ENCODE measurements at regions not wholly inside any gene's neighbourhood (a gene's known extent, or its start where the extent isn't known, plus 50 kb on each side); places are given as distances from the start of the nearest gene placed in this dataset.

DNA sequence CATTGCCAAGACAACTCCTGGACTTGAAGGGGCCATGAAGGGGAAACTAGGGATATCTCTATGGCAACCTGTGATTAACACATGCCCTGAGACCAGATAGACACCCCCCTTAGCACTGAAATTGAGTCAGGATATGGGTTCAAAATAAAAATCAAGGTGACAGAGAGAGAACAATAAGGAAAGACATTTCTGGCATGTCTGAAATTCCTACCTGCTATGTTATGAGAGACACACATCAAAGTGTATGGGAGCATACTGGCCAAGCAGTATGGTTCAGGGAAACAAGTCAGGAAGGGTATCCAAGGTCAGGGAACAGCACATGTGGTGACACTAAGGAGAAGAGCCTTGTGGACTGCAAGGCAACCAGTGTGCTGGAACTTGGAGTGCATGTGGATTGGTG lies 388.7 kb downstream of the SHQ1 start:
- no peak for DNase-seq (ENCODE audit: low spot score)

DNA sequence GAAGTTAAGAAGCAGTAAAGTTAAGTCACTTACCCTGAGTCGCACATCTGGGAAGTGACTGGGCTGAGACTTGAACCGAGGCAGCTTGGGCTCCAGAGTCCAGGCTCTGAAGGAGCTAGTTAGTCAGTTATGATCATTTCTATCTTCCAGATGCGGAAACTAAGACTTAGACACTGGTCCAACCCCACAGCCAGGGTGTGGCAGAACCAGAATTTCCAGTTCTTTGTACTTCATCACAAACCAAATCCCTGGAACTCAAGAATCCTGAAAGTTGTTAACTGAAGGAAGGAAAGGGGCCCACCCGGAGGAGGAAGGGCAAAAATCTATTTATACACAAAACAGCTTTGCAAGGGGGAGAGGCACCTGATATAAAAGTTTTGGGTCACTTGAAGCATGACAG lies 389.9 kb downstream of the SHQ1 start:
- no peak for DNase-seq (ENCODE audit: low spot score)

DNA sequence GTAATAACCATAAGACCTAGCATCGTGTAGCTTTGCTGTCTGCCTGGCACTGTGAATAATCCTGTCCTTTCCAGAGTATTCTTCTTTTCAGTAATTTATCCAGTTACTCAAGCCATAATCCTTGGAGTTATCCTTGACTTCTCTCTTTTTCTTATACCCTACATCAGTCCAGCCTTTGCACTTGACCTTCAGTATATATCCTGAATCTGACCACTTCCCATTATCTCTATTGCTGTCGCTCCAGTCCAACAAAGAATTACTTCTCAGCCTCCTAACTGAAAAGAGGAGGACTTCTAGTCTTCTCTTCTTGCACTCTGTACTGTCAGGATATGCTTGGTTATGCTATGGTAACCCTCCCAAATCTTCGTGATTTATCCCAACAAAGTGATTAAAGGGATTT lies 393.8 kb downstream of the SHQ1 start:
- no peak for DNase-seq (ENCODE audit: low spot score)

DNA sequence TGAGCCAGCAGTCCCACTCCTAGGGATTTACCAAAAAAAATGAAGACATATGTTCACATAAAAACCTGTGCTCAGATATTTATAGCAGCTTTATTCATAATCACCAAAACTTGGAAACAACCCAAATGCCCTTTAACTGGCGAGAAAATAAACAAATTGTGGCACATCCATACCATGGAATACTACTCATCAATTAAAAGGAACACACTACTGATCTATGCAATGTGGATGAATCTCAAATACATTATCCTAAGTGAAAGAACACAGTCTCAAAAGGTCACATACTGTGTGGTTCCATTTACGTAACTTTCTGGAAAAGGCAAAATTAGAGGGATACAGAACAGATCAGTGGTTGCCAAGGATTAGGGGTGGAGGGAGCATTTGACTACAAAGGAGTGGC lies 394.5 kb downstream of the SHQ1 start:
- DNase-seq (ENCODE audit: low spot score), result no peak

DNA sequence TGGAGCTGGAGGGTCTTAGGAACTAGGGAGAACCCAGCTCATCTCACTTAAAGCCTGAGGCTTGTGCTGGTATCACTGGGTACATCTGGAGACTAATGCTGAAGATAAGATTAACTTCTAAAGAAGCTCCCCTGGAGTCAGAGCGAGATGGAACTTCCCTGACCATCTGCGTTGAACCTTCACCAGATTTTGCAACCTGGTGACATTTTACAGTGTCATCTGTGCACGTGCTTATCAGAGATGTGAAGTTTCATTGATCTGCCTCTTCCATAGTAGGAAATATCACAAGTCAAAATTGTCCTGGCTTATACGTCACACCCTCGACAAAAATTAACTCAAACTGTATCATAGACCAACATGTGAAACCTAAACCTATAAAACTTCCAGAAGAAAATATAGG lies 395.5 kb downstream of the SHQ1 start:
- no peak for DNase-seq (ENCODE audit: low spot score)

DNA sequence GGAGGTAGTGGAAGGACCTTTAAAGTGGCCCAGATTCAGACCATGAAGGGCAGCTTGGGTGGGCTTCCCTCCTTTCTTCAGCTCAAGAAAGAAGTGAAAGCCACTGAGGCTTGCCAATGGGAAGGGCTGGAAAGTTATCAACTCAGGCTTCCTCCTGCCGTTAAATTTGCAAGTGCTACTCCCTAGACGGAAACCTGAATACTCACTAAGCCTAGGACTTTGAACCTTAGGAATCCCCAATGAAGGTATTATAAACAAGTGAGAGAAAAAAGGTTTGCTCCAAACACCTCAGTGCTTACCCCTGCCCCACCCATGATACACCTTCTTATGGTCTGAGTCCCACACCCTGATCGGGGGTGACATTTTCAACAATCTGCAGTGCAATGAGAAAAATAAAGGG lies 396.4 kb downstream of the SHQ1 start:
- DNase-seq (ENCODE audit: low spot score), result no peak

- DNase-seq (ENCODE audit: low spot score), result no peak
Measured at GRCh38 chr3:72449551-72449950, 398.7 kb downstream of the SHQ1 start.

DNA sequence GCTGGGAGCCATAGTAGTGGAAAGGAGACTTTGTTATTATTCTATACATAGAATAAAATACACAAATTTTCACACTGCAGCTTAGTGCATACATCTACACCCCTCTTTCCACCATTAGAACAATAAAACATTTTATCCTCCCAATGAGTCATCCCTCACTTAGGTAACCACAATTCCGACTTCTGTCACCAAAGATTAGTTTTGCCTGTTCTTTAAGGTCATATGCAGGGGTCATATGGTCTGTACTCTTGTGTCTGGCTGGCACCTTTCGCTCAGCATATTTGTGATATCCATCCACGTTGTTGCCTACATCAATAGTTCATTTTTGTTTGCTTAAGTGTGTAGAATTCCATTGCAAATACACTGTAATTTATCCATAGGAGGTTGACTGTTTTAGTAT lies 399.4 kb downstream of the SHQ1 start:
- no peak for DNase-seq (ENCODE audit: low spot score)

GRCh38 chr3:72448375-72448823 lies 399.8 kb downstream of the SHQ1 start:
- no peak for DNase-seq (ENCODE audit: low spot score)

GRCh38 chr3:72447059-72447946 lies 400.9 kb downstream of the SHQ1 start:
- peak; percentile 56 for DNase-seq (ENCODE audit: low spot score)

DNA sequence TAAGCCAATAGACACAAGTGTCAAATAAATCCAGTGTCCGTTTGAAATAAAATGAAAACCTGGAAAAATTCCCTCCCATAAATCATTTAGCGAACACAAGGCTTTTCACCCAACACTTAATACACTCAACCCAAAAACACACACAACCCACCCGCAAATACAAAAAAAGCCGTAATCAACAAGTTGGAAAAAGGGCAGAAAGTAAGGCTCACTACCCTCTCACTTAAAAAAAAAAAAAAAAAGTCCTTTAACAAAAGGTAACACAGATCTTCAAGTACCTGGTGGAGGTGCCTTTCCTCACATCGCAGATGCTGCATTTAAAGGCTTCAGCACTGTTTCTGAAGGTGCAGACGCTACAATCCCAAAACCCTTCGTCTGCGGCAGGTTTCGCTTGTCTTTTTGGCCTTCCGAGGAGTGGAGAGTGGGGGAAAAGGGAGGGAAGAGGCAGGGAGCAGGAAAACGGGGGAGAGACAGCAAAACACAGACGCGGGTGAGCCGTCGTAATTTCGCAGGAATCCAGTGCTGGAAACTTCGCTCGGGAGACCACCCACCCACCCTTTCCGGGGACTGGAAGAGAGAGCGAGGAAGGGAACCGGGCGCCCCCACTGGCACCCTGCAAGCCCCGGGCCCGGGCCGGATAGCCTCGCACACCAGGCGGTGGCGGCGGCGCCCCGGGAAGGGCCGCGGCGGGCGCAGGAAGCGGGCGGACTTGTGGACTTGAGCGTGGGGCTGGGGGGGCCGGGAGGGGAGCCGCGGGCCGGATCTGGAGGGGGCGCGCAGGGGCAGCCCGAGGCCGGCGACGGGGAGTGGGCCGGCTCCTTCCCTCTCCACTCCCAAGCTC lies 401.8 kb downstream of the SHQ1 start, which contains the start of gene RYBP:
Gene RYBP (minus strand): TSS at position 404 of the 841 bp plus-strand sequence.
- no peak for DNase-seq (ENCODE audit: low spot score)

GRCh38 chr3:72445827-72446217 lies 402.4 kb downstream of the SHQ1 start:
- no peak for DNase-seq (ENCODE audit: low spot score)

DNA sequence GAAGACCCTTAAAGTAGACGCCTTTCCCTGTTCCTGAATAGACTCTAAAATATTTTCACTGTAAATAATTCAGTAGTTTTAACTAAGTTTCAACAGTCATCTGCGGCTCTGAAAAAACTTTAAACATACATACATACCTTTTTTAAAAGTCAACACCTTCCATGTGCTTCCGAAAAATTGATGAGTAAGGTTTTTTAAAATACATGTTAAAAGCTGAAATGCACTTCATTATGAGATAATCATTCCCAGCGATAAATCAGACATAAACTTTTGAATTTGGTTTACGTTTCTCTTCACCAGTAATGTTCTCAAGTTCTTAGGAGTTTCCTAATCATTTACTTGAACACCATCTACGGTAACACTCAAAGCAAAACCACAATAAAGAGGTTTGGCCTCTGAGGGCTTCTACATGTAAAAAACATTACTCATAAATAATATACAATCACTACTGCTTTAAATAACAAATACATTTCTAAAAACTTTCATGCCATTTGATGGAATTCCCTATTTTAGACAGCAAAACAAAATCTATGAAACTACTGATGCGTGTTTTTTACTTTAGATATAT lies 403.5 kb downstream of the SHQ1 start:
- DNase-seq (ENCODE audit: low spot score), result no peak

DNA sequence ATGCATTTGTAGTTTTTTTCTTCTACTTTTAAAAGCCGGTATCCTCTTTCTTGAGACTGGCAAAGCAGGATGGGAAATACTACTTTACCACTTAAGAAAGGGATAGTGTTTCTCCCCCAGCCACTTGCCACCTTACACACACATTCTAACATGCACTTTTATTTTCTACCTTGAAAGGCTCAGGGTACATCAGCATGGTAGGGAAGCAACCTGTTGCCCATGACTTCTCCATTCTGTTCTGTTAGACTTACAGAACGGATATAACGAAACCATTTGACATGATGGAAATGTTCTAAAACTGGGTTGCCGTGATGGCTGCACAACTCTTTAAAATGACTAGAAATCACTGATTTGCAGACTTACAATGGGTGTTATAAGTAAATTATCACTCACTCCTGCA lies 405.5 kb downstream of the SHQ1 start:
- DNase-seq (ENCODE audit: low spot score), result no peak

DNA sequence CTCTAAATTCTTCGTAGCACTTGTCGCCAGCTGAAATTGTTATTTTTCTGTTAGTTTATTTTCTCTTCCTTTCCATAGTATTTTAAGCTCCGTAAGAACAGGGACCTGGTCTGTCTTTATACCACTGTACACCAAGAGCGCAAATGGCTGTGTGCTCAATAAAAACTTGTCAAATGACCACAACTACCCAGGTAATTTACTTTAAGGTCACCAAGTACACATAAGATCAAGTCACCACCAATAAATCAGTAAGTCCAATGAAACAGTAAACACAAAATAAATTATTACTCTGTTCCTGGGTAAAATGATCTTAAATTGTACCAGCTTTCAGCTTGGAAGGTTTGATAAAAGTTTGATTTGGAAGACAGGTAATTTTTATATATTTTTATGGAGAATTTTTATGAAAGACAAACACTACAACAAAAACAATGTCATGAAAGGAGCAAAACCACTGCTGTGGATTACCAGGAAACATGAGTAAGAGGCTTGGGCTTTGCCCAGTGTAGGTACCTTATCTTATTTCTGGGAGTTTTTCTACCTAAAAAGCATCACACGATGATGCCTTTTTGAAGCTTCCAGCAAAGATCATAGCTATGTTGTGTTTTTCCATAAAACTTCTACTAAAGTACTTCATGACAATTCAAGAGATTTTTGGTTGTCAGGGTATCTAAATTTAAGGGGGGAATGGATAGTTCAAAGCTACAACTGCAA lies 406.8 kb downstream of the SHQ1 start:
- DNase-seq (ENCODE audit: low spot score), result no peak

GRCh38 chr3:72440491-72440890 lies 407.8 kb downstream of the SHQ1 start:
- DNase-seq (ENCODE audit: low spot score), result no peak

DNA sequence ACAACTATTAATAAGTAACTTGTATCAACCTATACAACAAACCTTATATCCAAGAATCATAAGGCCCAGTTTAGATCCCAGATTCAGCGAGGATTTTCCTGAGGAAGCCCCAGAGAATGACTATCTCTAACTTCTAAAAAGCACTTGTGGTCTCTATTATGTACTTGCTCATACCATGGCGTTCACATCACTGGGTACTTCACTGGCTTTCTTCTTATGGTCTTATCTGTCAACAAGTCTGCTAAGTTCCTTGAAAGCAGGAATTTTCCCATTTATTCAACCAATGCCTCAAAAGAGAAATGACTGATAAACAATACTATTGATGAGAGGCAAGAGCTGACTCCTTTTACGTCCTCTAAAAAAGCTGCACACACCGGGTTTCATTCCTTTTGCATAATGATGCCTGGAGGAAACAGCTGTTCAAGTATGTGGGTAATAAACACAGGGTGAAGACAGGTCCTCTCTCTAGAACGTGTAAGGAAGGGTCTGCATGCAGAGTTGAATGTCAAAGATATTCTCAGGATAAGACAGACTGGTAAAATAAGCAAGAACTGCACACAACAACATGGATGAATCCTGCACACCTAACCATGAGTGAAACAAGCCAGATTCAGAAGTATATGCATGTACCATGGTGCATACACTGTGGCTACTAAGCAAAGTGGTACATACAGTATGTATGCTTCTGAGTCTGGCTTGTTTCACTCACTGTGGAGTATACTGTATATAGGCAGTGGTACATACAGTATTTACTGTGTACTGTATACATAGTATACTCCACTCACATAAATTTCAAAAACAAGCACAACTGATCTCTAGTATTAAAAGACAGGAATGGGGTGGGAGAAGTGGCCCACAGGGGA lies 408.7 kb downstream of the SHQ1 start:
- DNase-seq (ENCODE audit: low spot score), result no peak

DNA sequence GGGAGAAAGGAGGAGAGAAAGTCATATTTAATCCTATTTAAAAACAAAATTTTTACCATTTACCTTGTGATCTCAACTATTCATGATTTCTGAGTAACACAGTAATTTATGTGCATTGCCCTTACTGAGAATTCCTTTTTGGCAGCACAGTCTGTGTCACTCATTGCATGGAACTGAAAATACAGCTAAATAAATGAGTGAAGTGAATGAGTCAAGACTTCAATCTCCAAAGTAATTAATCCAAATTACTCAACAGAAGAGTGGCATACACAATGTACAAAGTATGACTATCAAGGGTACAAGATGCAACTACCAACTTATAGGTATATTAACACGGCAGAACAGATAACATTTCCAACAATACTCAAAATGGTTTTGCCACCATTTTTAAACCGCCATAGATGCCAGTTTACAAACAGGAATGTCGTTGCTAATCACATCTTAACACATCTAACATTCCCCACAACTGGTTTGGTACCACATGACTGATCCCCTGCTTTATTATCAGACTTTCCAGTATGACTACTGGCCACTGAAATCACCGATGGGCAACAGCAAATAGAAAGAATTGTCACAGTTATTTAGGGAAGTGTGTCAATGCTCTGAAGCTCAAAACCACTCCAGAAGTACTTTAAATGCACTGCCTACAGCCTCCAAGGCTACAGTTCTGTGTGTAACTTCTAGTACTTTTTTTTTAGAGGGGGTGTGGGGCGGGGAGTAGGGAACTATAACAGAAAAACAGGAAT lies 410.4 kb downstream of the SHQ1 start:
- DNase-seq (ENCODE audit: low spot score), result no peak

DNA sequence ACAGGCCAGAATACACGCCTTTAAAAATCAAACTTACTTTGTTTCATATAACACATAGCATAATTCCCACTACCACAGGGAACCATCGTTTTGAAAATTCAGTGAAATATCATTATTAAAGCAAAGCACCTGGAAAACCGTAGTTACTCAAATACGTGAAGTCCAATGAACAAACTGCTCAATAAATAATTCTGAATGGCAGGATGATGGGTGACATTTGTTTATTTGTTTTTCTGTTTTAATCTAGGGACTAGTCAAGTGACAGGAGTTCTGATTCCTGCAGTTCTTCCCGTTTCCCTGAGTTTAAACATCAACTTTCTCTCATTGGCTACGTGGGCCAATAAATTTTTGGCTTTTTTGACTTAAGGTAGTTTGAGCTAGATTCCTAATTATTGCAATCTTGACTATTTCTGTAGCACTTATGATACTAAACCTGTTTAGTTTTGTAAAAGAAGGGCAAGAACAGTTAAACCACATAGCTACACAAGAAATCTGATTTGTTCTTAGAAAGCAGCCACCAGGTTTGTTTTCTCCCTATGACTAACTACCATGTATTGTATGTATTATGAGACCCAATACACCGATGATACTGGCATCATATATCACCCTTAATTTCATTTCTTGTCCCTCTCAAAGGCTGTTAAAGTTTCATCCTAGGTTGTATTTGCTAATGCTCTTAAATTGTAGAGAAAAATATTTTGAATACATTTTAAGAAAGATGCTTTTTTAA lies 411.2 kb downstream of the SHQ1 start:
- no peak for DNase-seq (ENCODE audit: low spot score)

DNA sequence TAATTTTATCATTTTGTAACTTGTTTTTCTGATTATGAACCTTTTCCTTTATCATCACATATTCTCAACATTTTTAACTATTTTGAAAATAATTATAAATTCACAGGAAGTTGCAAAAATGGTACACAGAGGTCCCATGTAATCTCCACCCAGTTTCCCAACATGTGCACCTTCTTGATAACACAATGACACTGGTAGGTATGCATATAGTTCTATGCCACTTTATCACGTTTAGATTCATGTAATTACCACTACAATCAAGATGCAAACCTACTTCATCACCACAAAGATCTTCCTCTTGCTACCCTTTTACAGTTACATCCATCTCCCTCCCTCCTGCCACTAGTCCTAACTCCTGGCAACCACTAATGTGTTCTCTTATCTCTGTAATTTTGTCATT lies 413.9 kb downstream of the SHQ1 start:
- DNase-seq (ENCODE audit: low spot score), result no peak

All from HuH-7.5 (cell line).